Activated naive CD8-positive, alpha-beta T cell (primary cell): ENCODE measurements at regions not wholly inside any gene's neighbourhood (a gene's known extent, or its start where the extent isn't known, plus 50 kb on each side); places are given as distances from the start of the nearest gene placed in this dataset.
A peak's percentile ranks its signal among the peaks of the same experiment; 100 is the strongest.

Experiments
- H3K27ac Mint-ChIP-seq: one replicate; pipeline ENCODE4 v1.8.0; 2021; ENCODE audit warnings: mixed read lengths
- H3K27me3 Mint-ChIP-seq: one replicate; pipeline ENCODE4 v1.8.0; 2021; ENCODE audit warnings: mixed read lengths
- H3K36me3 Mint-ChIP-seq: one replicate; pipeline ENCODE4 v1.8.0; 2021; ENCODE audit warnings: mixed read lengths
- H3K4me1 Mint-ChIP-seq: one replicate; pipeline ENCODE4 v1.8.0; 2021; ENCODE audit warnings: low read depth, mixed read lengths
- H3K4me3 Mint-ChIP-seq: one replicate; pipeline ENCODE4 v1.8.0; 2021; ENCODE audit warnings: mild to moderate bottlenecking, mixed read lengths
- H3K9me3 Mint-ChIP-seq: one replicate; pipeline ENCODE4 v1.8.0; 2021; ENCODE audit warnings: low read depth, mixed read lengths

DNA sequence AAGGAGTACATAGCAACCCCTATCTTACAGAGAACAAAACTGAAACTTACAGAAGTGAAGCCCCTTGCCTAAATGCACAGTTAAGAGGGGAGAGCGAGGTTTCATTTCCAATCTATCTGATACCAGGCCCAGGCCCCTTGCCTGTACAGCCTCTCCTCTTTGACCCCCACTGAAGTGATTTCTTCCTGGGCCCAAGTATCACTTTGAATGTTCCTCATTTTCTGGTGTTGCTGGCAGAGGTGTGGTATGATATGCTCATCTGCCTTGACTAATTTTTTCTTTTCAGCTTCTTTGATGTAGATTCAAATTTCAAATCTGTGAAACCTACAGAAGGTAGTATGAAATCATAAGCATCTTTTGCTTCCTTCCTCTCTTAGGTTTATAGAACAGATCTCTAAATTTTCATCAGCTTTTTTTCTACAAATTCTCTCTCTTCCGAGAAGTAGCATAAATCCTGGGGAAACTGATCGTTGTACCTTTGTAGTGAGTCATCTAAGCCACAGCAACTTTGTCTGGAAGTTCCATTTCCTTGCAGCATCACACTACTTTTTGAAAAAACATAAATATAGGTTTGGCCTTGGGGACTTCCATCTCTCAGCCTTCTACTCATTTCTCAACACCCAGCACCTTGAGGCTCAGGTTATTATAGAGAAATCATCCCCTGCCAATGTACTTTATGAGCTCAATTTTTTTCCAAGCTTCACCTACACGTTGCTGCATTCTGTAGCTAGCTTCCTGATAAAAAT lies 402.4 kb upstream of the PTGER4 start:
- Mint-ChIP-seq H3K27me3 (no peaks in the 10 kb centered on the region), H3K4me1 (peaks cover 42% of the 10 kb centered on the region), H3K4me3 (peak overlapping the region; percentile 43)

GRCh38 chr5:40276426-40277102 lies 403.2 kb upstream of the PTGER4 start:
- peak overlapping the region; percentile 92 for H3K27ac Mint-ChIP-seq
- no peaks in the 10 kb centered on the region for H3K9me3 Mint-ChIP-seq
- H3K27me3 Mint-ChIP-seq: no peaks in the 10 kb centered on the region
- H3K4me3 Mint-ChIP-seq: peak overlapping the region; percentile 43
- H3K36me3 Mint-ChIP-seq: no peaks in the 10 kb centered on the region
- peaks cover 42% of the 10 kb centered on the region for H3K4me1 Mint-ChIP-seq

More for the DNA sequence above, 402.4 kb upstream of the PTGER4 start:
- no peaks in the 10 kb centered on the region for H3K36me3 Mint-ChIP-seq
- H3K27ac Mint-ChIP-seq: peak overlapping the region; percentile 92
- H3K9me3 Mint-ChIP-seq: no peaks in the 10 kb centered on the region

DNA sequence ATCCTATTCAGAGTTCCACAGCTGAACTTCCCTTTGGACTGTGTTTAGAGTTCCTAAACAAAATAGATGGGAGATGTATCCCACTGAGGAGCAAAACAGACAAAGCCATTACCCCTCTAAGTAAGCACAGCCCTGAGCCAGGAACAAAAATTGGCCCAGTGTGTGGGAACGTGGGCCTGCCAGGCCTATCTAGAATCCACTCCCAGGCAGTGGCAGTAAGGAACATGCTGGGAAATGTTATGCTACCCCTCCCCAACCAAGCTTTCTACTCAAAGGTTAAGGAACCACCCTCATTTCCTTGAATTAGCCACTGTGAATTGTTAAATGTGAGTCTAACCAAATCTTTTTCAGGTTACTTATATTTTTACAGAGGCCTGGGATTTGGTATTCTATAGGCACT lies 405.1 kb upstream of the PTGER4 start:
- Mint-ChIP-seq H3K36me3 (no peaks in the 10 kb centered on the region), H3K4me1 (peaks cover 49% of the 10 kb centered on the region), H3K9me3 (no peaks in the 10 kb centered on the region), H3K4me3 (no peak overlapping the region), H3K27me3 (no peaks in the 10 kb centered on the region), H3K27ac (peak overlapping the region; percentile 11)

GRCh38 chr5:40273936-40274335 lies 405.8 kb upstream of the PTGER4 start:
- H3K27me3 Mint-ChIP-seq: no peaks in the 10 kb centered on the region
- H3K36me3 Mint-ChIP-seq: no peaks in the 10 kb centered on the region
- H3K9me3 Mint-ChIP-seq: no peaks in the 10 kb centered on the region
- H3K4me3 Mint-ChIP-seq: no peak overlapping the region
- peaks cover 44% of the 10 kb centered on the region for H3K4me1 Mint-ChIP-seq
- H3K27ac Mint-ChIP-seq: no peak overlapping the region

GRCh38 chr5:40271476-40271875 lies 408.2 kb upstream of the PTGER4 start:
- H3K27me3 Mint-ChIP-seq: no peaks in the 10 kb centered on the region
- H3K9me3 Mint-ChIP-seq: no peaks in the 10 kb centered on the region
- no peak overlapping the region for H3K27ac Mint-ChIP-seq
- peaks cover 23% of the 10 kb centered on the region for H3K4me1 Mint-ChIP-seq
- no peaks in the 10 kb centered on the region for H3K36me3 Mint-ChIP-seq
- no peak overlapping the region for H3K4me3 Mint-ChIP-seq

- H3K9me3 Mint-ChIP-seq: no peaks in the 10 kb centered on the region
- no peaks in the 10 kb centered on the region for H3K27me3 Mint-ChIP-seq
- H3K27ac Mint-ChIP-seq: no peak overlapping the region
- H3K4me3 Mint-ChIP-seq: no peak overlapping the region
- H3K4me1 Mint-ChIP-seq: peaks cover 12% of the 10 kb centered on the region
- H3K36me3 Mint-ChIP-seq: no peaks in the 10 kb centered on the region
Measured at GRCh38 chr5:40270274-40270845, 409.4 kb upstream of the PTGER4 start.

GRCh38 chr5:40268088-40268487 lies 411.6 kb upstream of the PTGER4 start:
- H3K36me3 Mint-ChIP-seq: no peaks in the 10 kb centered on the region
- no peaks in the 10 kb centered on the region for H3K27me3 Mint-ChIP-seq
- H3K9me3 Mint-ChIP-seq: no peaks in the 10 kb centered on the region
- H3K27ac Mint-ChIP-seq: no peak overlapping the region
- no peak overlapping the region for H3K4me3 Mint-ChIP-seq
- peaks cover 7% of the 10 kb centered on the region for H3K4me1 Mint-ChIP-seq

DNA sequence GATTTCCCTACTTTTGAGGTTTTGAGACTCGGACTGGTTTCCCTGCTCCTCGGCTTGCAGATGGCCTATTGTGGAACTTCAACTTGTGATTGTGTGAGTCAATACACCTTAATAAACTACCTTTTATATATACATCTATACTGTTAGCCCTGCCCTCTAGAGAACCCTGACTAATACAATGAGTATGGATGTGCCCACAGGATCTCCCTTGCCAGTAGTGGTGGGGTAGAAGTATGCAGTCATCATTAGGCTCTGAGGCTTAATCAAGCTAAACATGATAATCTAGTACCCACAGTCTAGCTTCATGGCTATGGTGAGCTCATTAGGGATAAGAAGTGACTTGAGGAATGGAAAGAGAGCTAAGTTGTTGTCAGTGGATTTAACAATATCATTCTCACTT lies 412.8 kb upstream of the PTGER4 start:
- Mint-ChIP-seq H3K27ac (no peak overlapping the region), H3K4me3 (no peak overlapping the region), H3K36me3 (no peaks in the 10 kb centered on the region), H3K4me1 (peaks cover 7% of the 10 kb centered on the region), H3K27me3 (no peaks in the 10 kb centered on the region), H3K9me3 (no peaks in the 10 kb centered on the region)

- Mint-ChIP-seq H3K27me3 (no peaks in the 10 kb centered on the region), H3K4me3 (no peak overlapping the region), H3K36me3 (no peaks in the 10 kb centered on the region), H3K27ac (no peak overlapping the region), H3K9me3 (no peaks in the 10 kb centered on the region), H3K4me1 (no peaks in the 10 kb centered on the region)
Measured at GRCh38 chr5:40261984-40262383, 417.7 kb upstream of the PTGER4 start.

DNA sequence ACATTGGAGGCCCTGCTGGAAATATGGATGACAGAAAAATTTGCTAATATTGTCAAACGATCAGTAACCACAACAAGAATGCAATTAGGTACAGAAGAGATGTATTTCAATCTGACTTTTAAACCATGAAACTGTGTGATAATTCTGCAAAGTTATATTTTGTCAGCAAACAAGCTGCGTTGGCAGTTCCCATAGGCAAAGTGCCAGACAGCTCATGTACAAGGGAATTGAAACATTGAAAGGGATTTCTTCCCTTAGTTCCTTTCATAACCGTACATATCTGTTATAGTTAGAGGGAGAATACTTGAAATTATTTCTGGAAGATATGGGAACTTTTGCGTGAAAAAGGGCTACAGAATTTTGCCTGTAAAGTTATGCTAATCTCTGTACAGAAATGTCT lies 419.4 kb upstream of the PTGER4 start:
- Mint-ChIP-seq H3K9me3 (no peaks in the 10 kb centered on the region), H3K27me3 (no peaks in the 10 kb centered on the region), H3K36me3 (no peaks in the 10 kb centered on the region), H3K4me1 (no peaks in the 10 kb centered on the region), H3K27ac (no peak overlapping the region), H3K4me3 (no peak overlapping the region)

GRCh38 chr5:40258222-40258621 lies 421.5 kb upstream of the PTGER4 start:
- no peak overlapping the region for H3K27ac Mint-ChIP-seq
- H3K36me3 Mint-ChIP-seq: no peaks in the 10 kb centered on the region
- H3K4me1 Mint-ChIP-seq: no peaks in the 10 kb centered on the region
- H3K9me3 Mint-ChIP-seq: no peaks in the 10 kb centered on the region
- no peak overlapping the region for H3K4me3 Mint-ChIP-seq
- H3K27me3 Mint-ChIP-seq: no peaks in the 10 kb centered on the region

DNA sequence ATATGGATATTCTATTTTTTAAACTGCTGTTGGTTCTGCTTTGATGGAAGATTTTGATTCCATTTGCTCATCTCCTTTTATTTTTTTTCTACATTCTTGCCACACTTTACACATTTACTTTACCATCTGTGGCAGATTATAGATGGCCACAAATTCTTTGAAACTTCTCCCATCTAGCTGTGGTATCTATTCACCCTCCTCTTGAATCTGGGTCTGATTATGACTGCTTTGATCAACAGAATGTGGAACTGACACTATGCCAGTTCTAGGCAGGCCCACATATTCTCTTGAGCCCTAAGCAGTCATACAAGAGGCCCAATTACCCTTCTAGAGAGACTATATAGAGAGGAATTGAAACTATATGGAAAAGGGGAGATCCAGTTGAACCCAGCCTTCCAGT lies 439.0 kb upstream of the PTGER4 start:
- Mint-ChIP-seq H3K9me3 (peaks cover 3% of the 10 kb centered on the region), H3K27ac (no peak overlapping the region)

GRCh38 chr5:40240111-40240510 lies 439.6 kb upstream of the PTGER4 start:
- H3K4me3 Mint-ChIP-seq: no peak overlapping the region
- H3K27me3 Mint-ChIP-seq: no peaks in the 10 kb centered on the region
- peaks cover 4% of the 10 kb centered on the region for H3K36me3 Mint-ChIP-seq

More for the DNA sequence above, 439.0 kb upstream of the PTGER4 start:
- H3K36me3 Mint-ChIP-seq: peaks cover 4% of the 10 kb centered on the region
- peaks cover 10% of the 10 kb centered on the region for H3K4me1 Mint-ChIP-seq
- H3K4me3 Mint-ChIP-seq: no peak overlapping the region
- H3K27me3 Mint-ChIP-seq: no peaks in the 10 kb centered on the region

GRCh38 chr5:40238066-40238745 lies 441.5 kb upstream of the PTGER4 start:
- Mint-ChIP-seq H3K4me1 (peaks cover 10% of the 10 kb centered on the region), H3K36me3 (peaks cover 4% of the 10 kb centered on the region), H3K27me3 (no peaks in the 10 kb centered on the region), H3K27ac (no peak overlapping the region), H3K9me3 (peaks cover 3% of the 10 kb centered on the region), H3K4me3 (no peak overlapping the region)

More at GRCh38 chr5:40240111-40240510, 439.6 kb upstream of the PTGER4 start:
- peaks cover 10% of the 10 kb centered on the region for H3K4me1 Mint-ChIP-seq
- peaks cover 3% of the 10 kb centered on the region for H3K9me3 Mint-ChIP-seq
- H3K27ac Mint-ChIP-seq: no peak overlapping the region
